Colonic mucosa (tissue), 4 donors: ENCODE measurements at regions not wholly inside any gene's neighbourhood (a gene's known extent, or its start where the extent isn't known, plus 50 kb on each side); places are given as distances from the start of the nearest gene placed in this dataset.
"Not testable (repeated sequence)": the region's sequence is repeated elsewhere in the genome, so short reads cannot be mapped to it uniquely, and the experiment has no call there.

Source experiments
- DNase-seq: peaks from one replicate; pipeline ENCODE4 v3.0.0-alpha.2; 2020
- H3K27ac ChIP-seq: fragments of 200-600 bp; one replicate; pipeline ENCODE4 v1.8.0; 2021
- H3K27me3 ChIP-seq: fragments of 200-600 bp; one replicate; pipeline ENCODE4 v1.8.0; 2021
- H3K36me3 ChIP-seq: fragments of 200-600 bp; one replicate; pipeline ENCODE4 v1.8.0; 2021
- H3K4me1 ChIP-seq: fragments of 200-600 bp; one replicate; pipeline ENCODE4 v1.8.0; 2021; ENCODE audit warnings: mild to moderate bottlenecking
- H3K4me3 ChIP-seq: fragments of 200-600 bp; one replicate; pipeline ENCODE4 v1.8.0; 2021
- H3K9ac ChIP-seq, 2 donors: one replicate each; pipeline ENCODE4 v1.7.0; 2013; ENCODE audit warnings: control low read depth in 2 of 2, low read depth in 2 of 2, low read length in 2 of 2
- H3K9me3 ChIP-seq: fragments of 200-600 bp; one replicate; pipeline ENCODE4 v1.8.0; 2021
- CTCF ChIP-seq: fragments of 200-600 bp; IDR thresholded peaks from one replicate; pipeline ENCODE4 v1.8.0; 2022; ENCODE audit warnings: antibody characterized with exemption, mild to moderate bottlenecking
- intact Hi-C: fragments of 100-400 bp; cut with DNase I; formaldehyde crosslinking; loops from one replicate; pipeline ENCODE4 v1.14.1; 2022
- donor health status: healthy.
- donor health status: DM: no; HTN: no; CAD: no.
- donor health status: DM: no; HTN: no; CAD: no.

- TF ChIP-seq CTCF = no peak
- H3K27me3 ChIP-seq = no peaks in the 10 kb centered on the region
- DNase-seq = no peak
- intact Hi-C loops = no loop called here
- no peaks in the 10 kb centered on the region for H3K36me3 ChIP-seq
- no peak overlapping the region for H3K9ac ChIP-seq
- no peaks in the 10 kb centered on the region for H3K9me3 ChIP-seq
- H3K4me3 ChIP-seq = no peak overlapping the region
- H3K27ac ChIP-seq = no peak overlapping the region
- no peaks in the 10 kb centered on the region for H3K4me1 ChIP-seq
Measured at GRCh38 chr10:64659311-64659710, 1138.1 kb downstream of the REEP3 start.

GRCh38 chr10:64682043-64682442, 1160.8 kb downstream of the REEP3 start:
- no peaks in the 10 kb centered on the region for H3K36me3 ChIP-seq
- H3K9me3 ChIP-seq = no peaks in the 10 kb centered on the region
- H3K4me3 ChIP-seq = no peak overlapping the region
- no peaks in the 10 kb centered on the region for H3K27me3 ChIP-seq
- intact Hi-C loops = no loop called here
- no peak for DNase-seq
- no peak for TF ChIP-seq CTCF
- no peaks in the 10 kb centered on the region for H3K4me1 ChIP-seq
- H3K9ac ChIP-seq = no peak overlapping the region
- no peak overlapping the region for H3K27ac ChIP-seq

DNA sequence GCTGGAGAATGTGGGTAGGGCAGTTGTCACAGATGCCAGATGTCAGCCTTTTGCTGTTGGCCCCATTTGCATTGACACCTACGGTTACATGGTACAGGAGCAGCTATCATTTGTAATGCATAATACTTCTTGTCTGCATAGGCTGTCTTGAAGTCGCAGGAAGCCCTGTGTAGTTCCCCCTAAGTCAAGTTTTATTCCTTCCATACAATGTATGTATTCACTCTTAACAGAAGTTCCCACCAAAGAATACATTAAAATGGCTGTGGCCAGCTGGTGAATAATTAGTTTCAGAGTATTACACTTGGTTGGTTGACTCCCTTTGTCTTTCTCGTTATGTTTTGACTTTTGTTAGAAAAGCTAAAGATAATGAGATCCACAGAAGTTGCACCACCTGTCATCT, 1169.0 kb downstream of the REEP3 start:
- intact Hi-C loops = no loop called here
- TF ChIP-seq CTCF = no peak
- Histone ChIP-seq H3K9ac (no peak overlapping the region), H3K9me3 (no peaks in the 10 kb centered on the region), H3K36me3 (no peaks in the 10 kb centered on the region), H3K4me1 (no peaks in the 10 kb centered on the region), H3K27me3 (no peaks in the 10 kb centered on the region), H3K27ac (no peak overlapping the region), H3K4me3 (no peak overlapping the region)
- no peak for DNase-seq

- no peak overlapping the region for H3K4me3 ChIP-seq
- H3K27ac ChIP-seq = no peak overlapping the region
- no peaks in the 10 kb centered on the region for H3K36me3 ChIP-seq
- DNase-seq = no peak
- TF ChIP-seq CTCF = no peak
- no peaks in the 10 kb centered on the region for H3K27me3 ChIP-seq
- H3K4me1 ChIP-seq = no peaks in the 10 kb centered on the region
- intact Hi-C loops = no loop called here
- no peaks in the 10 kb centered on the region for H3K9me3 ChIP-seq
- no peak overlapping the region for H3K9ac ChIP-seq
Measured at GRCh38 chr10:64699244-64699643, 1178.0 kb downstream of the REEP3 start.

DNA sequence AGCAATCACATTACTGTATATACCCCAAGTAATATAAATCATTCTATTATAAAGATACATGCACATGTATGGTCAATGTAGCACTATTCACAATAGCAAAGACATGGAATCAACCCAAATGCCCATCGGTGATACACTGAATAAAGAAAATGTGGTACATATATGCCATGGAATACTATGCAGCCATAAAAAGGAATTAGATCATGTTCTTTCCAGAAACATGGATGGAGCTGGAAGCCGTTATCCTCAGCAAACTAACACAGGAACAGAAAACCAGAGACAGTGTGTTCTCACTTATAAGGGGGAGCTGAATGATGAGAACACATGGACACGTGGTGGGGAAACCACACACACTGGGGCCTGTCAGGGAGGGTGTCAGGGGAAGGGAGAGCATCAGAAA, 1180.9 kb downstream of the REEP3 start:
- H3K36me3 ChIP-seq, DNase-seq, H3K27me3 ChIP-seq, H3K9ac ChIP-seq, H3K9me3 ChIP-seq, H3K4me1 ChIP-seq, H3K4me3 ChIP-seq, H3K27ac ChIP-seq: not testable (repeated sequence)
- intact Hi-C loops = loop anchor here (5.0 kb wide), 1 partner anchor 95 kb away; no protein-coding TSS in a partner anchor

GRCh38 chr10:64708884-64709681, 1187.9 kb downstream of the REEP3 start:
- no peak overlapping the region for H3K27ac ChIP-seq
- no peak overlapping the region for H3K4me3 ChIP-seq
- no peak overlapping the region for H3K9ac ChIP-seq
- no peaks in the 10 kb centered on the region for H3K9me3 ChIP-seq
- TF ChIP-seq CTCF = no peak
- H3K4me1 ChIP-seq = no peaks in the 10 kb centered on the region
- DNase-seq = no peak
- no peaks in the 10 kb centered on the region for H3K27me3 ChIP-seq
- no peaks in the 10 kb centered on the region for H3K36me3 ChIP-seq
- intact Hi-C loops = no loop called here
